Effector CD4-positive, alpha-beta T cell (primary cell): ENCODE measurements at regions not wholly inside any gene's neighbourhood (a gene's known extent, or its start where the extent isn't known, plus 50 kb on each side); places are given as distances from the start of the nearest gene placed in this dataset.
"Not testable (repeated sequence)": the region's sequence is repeated elsewhere in the genome, so short reads cannot be mapped to it uniquely, and the experiment has no call there.

Experiments
- DNase-seq: peaks from one replicate; pipeline ENCODE4 v3.0.0-alpha.2; 2020

GRCh38 chr9:79034583-79034982 lies 537.2 kb upstream of the TLE4 start:
- no peak for DNase-seq

- no peak for DNase-seq
Observed at GRCh38 chr9:79037338-79037737, 534.4 kb upstream of the TLE4 start.

- no peak for DNase-seq
Observed at GRCh38 chr9:79040671-79041070, 531.1 kb upstream of the TLE4 start.

GRCh38 chr9:79041266-79041665 lies 530.5 kb upstream of the TLE4 start:
- no peak for DNase-seq

GRCh38 chr9:79043916-79044315 lies 527.8 kb upstream of the TLE4 start:
- no peak for DNase-seq

GRCh38 chr9:79046401-79046800 lies 525.4 kb upstream of the TLE4 start:
- no peak for DNase-seq

GRCh38 chr9:79049371-79049770 lies 522.4 kb upstream of the TLE4 start:
- no peak for DNase-seq

GRCh38 chr9:79053598-79053997 lies 518.2 kb upstream of the TLE4 start:
- DNase-seq = no peak

GRCh38 chr9:79054500-79054899 lies 517.3 kb upstream of the TLE4 start:
- DNase-seq = no peak

GRCh38 chr9:79056041-79056440 lies 515.7 kb upstream of the TLE4 start:
- DNase-seq = no peak

- DNase-seq = no peak
Observed at GRCh38 chr9:79057576-79057975, 514.2 kb upstream of the TLE4 start.

GRCh38 chr9:79060766-79061165 lies 511.0 kb upstream of the TLE4 start:
- DNase-seq = no peak

GRCh38 chr9:79061752-79062616 lies 509.8 kb upstream of the TLE4 start:
- no peak for DNase-seq

GRCh38 chr9:79073201-79073600 lies 498.6 kb upstream of the TLE4 start:
- no peak for DNase-seq

GRCh38 chr9:79080536-79080935 lies 491.2 kb upstream of the TLE4 start:
- DNase-seq = no peak

- DNase-seq = no peak
Observed at GRCh38 chr9:79083621-79084020, 488.1 kb upstream of the TLE4 start.

GRCh38 chr9:79087133-79087532 lies 484.6 kb upstream of the TLE4 start:
- DNase-seq = no peak

- no peak for DNase-seq
Observed at GRCh38 chr9:79089054-79089560, 482.7 kb upstream of the TLE4 start.

GRCh38 chr9:79089851-79090250 lies 481.9 kb upstream of the TLE4 start:
- not testable (repeated sequence) for DNase-seq

GRCh38 chr9:79103257-79103656 lies 468.5 kb upstream of the TLE4 start:
- not testable (repeated sequence) for DNase-seq

- DNase-seq = no peak
Observed at GRCh38 chr9:79104216-79104615, 467.5 kb upstream of the TLE4 start.

GRCh38 chr9:79104951-79105350 lies 466.8 kb upstream of the TLE4 start:
- no peak for DNase-seq

GRCh38 chr9:79107911-79108676 lies 463.7 kb upstream of the TLE4 start:
- DNase-seq = no peak

- DNase-seq = no peak
Observed at GRCh38 chr9:79111653-79112052, 460.1 kb upstream of the TLE4 start.
